ENCODE measurements at regions not wholly inside any gene's neighbourhood (a gene's known extent, or its start where the extent isn't known, plus 50 kb on each side); places are given as distances from the start of the nearest gene placed in this dataset.

GRCh38 chr9:75238311-75238976 is 150.1 kb downstream of the OSTF1 start:
- Histone ChIP-seq H3K27ac (ENCODE audit: insufficient read depth, low read length) (no peak overlapping the region), H2BK20ac (ENCODE audit: low read depth, low read length) (no peak overlapping the region), H3K27me3 (ENCODE audit: control insufficient read depth, insufficient read depth, low read length) (no peaks in the 10 kb centered on the region), H3K14ac (replicated peaks; ENCODE audit: low read depth, low read length) (no peak overlapping the region), H4K20me1 (ENCODE audit: insufficient read depth, low read length) (no peaks in the 10 kb centered on the region), H3K9ac (ENCODE audit: low read depth, low read length) (no peak overlapping the region), H3K4me1 (ENCODE audit: control insufficient read depth, insufficient read depth, low read length) (no peaks in the 10 kb centered on the region), H2BK120ac (ENCODE audit: low read depth, low read length) (no peak overlapping the region), H3K18ac (ENCODE audit: low read depth, low read length) (no peak overlapping the region), H4K5ac (ENCODE audit: low read depth, low read length) (no peak overlapping the region), H2BK5ac (ENCODE audit: low read depth, low read length, poor library complexity, severe bottlenecking) (no peak overlapping the region), H3K9me1 (ENCODE audit: insufficient read depth, low read length) (no peaks in the 10 kb centered on the region), H3K9me3 (ENCODE audit: control insufficient read depth, insufficient read depth, low read length) (no peaks in the 10 kb centered on the region), H3K4me2 (ENCODE audit: low read depth, low read length) (no peak overlapping the region), H3K23ac (ENCODE audit: low read depth, low read length) (no peak overlapping the region), H2AK9ac (replicated peaks; ENCODE audit: low read depth, low read length, poor library complexity) (no peak overlapping the region), H3K56ac (ENCODE audit: extremely low read depth, insufficient read depth, low read length) (no peak overlapping the region), H2AFZ (replicated peaks; ENCODE audit: low read length, poor library complexity) (peak overlapping the region; percentile 56), H3K4me3 (ENCODE audit: insufficient read depth, low read depth, low read length) (no peak overlapping the region), H3K36me3 (ENCODE audit: control insufficient read depth, insufficient read depth, low read length) (no peaks in the 10 kb centered on the region), H4K91ac (ENCODE audit: insufficient read depth, low read depth, low read length) (no peak overlapping the region), H2BK15ac (ENCODE audit: low read depth, low read length) (no peak overlapping the region), H3K79me1 (ENCODE audit: low read depth in 1 of 2, low read length in 2 of 2) (no peaks in the 10 kb centered on the region), H3K4ac (ENCODE audit: low read depth, low read length) (no peak overlapping the region), H2AK5ac (ENCODE audit: low read depth, low read length) (no peak overlapping the region), H4K8ac (ENCODE audit: low read depth in 2 of 2, low read length in 2 of 2) (no peak overlapping the region)
- ChIA-PET POLR2A (ENCODE audit: unreplicated experiment) (no interaction called here), CTCF (interaction anchor here (0.6 to 1.0 kb wide), 4 partner anchors 9 to 146 kb away, joined by 3 to 4 read pairs (median 3); no protein-coding TSS in a partner anchor)
- dilution Hi-C loops (cut with HindIII; ENCODE audit: low sequenced_read_pairs, unreplicated experiment), result no loop called here
- WGBS, 2 experiments (ENCODE audit: extremely low coverage in 2 of 2, insufficient read length in 1 of 2), result 47% methylated on average over 4 of the region's 11 CpGs; no CpG with 5 or more reads in 1 of the 2 experiments
- BruUV-seq (replicated peaks), result no TSS peak
- in situ Hi-C loops (cut with MboI; ENCODE audit: low sequenced_read_pairs), result no loop called here
- ATAC-seq (ENCODE audit: low read depth), result peak; percentile 99
- intact Hi-C loops (cut with micrococcal nuclease), result loop anchor here (1.0 to 5.0 kb wide), 3 partner anchors 37 to 461 kb away; partner anchors contain the start of genes NMRK1 and OSTF1
- peak; percentile 68 for DNase-seq
- TF ChIP-seq CTCF (conservative IDR thresholded peaks at IDR 0.05; ENCODE audit: low read depth, low read length) (peak; percentile 57), RAD21 (IDR thresholded peaks at IDR 0.05; ENCODE audit: low read length) (peak; percentile 51), FOS (IDR thresholded peaks at IDR 0.05; ENCODE audit: low read depth, low read length) (no peak), SMC3 (IDR thresholded peaks at IDR 0.05; ENCODE audit: low read depth, low read length) (peak; percentile 31)
